AG04449 (cell line): ENCODE measurements at regions not wholly inside any gene's neighbourhood (a gene's known extent, or its start where the extent isn't known, plus 50 kb on each side); places are given as distances from the start of the nearest gene placed in this dataset.

Source experiments
- CTCF ChIA-PET: fragments of 350-600 bp; formaldehyde crosslinking; extraction: SDS; loops from one replicate; lab custom pipeline; 2021; ENCODE audit warnings: antibody characterized with exemption; lab: Yijun Ruan, JAX
- POLR2A ChIA-PET: fragments of 400-600, 350-600 bp; formaldehyde crosslinking; extraction: SDS; loops from one replicate; lab custom pipeline; 2020; ENCODE audit warnings: antibody characterized with exemption, inconsistent platforms; lab: Yijun Ruan, JAX
- DNase-seq: peaks from one replicate; pipeline ENCODE4 v3.0.0-alpha.2; 2010; ENCODE audit warnings: low read depth, low spot score
- H3K4me3 ChIP-seq: 2 replicates; pipeline ENCODE4 v1.5.1; 2011; ENCODE audit warnings: low read depth, mild to moderate bottlenecking, control low read depth, low read length
- CTCF ChIP-seq: IDR thresholded peaks from one replicate; pipeline ENCODE4 v1.5.1; 2011; ENCODE audit warnings: mild to moderate bottlenecking, moderate library complexity, low read length, control low read depth, inconsistent platforms; ENCODE audit not compliant: insufficient read depth; ENCODE audit errors: missing control alignments

- DNase-seq, result no peak
- H3K4me3 ChIP-seq, result no peak overlapping the region
- TF ChIP-seq CTCF, result no peak
- ChIA-PET CTCF (no interaction called here), POLR2A (no interaction called here)
Observed at GRCh38 chrX:121949041-121949760, 901.8 kb downstream of the GLUD2 start.

GRCh38 chrX:121958886-121959285 lies 911.5 kb downstream of the GLUD2 start:
- CTCF ChIA-PET, result no interaction called here
- no peak for TF ChIP-seq CTCF
- H3K4me3 ChIP-seq, result no peak overlapping the region
- POLR2A ChIA-PET, result no interaction called here
- DNase-seq, result no peak

DNA sequence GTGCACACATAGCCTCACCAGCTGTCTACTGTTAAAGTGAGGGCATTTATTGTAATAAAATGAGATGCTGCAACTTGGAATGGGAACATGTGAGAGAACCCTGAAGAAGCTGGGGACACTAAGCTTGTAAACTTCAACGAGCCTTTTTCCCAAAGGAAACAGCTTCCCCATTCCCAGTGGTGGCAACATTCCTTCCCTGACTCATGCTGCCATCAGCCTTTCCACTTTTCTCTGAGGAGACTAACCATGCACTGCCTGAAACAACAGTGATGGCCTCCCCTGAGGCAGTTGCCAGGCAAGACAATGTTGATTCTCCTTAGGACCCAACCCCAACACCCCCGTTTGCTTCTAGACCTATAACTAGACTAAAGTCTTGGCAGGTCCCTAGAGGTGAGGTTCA lies 928.3 kb downstream of the GLUD2 start:
- DNase-seq, result no peak
- POLR2A ChIA-PET, result no interaction called here
- CTCF ChIA-PET, result no interaction called here
- TF ChIP-seq CTCF, result no peak
- no peak overlapping the region for H3K4me3 ChIP-seq

GRCh38 chrX:121987163-121987562 lies 939.8 kb downstream of the GLUD2 start:
- no peak for DNase-seq
- ChIA-PET CTCF (no interaction called here), POLR2A (no interaction called here)
- TF ChIP-seq CTCF, result no peak
- H3K4me3 ChIP-seq, result no peak overlapping the region

GRCh38 chrX:121987835-121988234 lies 940.4 kb downstream of the GLUD2 start:
- no peak for DNase-seq
- TF ChIP-seq CTCF, result no peak
- ChIA-PET CTCF (no interaction called here), POLR2A (no interaction called here)
- no peak overlapping the region for H3K4me3 ChIP-seq

GRCh38 chrX:122004127-122004526 lies 956.7 kb downstream of the GLUD2 start:
- ChIA-PET CTCF (no interaction called here), POLR2A (no interaction called here)
- no peak for DNase-seq
- TF ChIP-seq CTCF, result no peak
- H3K4me3 ChIP-seq, result no peak overlapping the region
